B cell (primary cell): ENCODE measurements at regions not wholly inside any gene's neighbourhood (a gene's known extent, or its start where the extent isn't known, plus 50 kb on each side); places are given as distances from the start of the nearest gene placed in this dataset.

ENCODE experiments used
- ATAC-seq: fragments of 200-7000 bp; cut with Tn5 transposase; one replicate; pipeline ENCODE4 v1.10.0; 2021; ENCODE audit warnings: low read depth, mild to moderate bottlenecking, moderate number of reproducible peaks, moderate library complexity
- CTCF ChIA-PET: fragments of 350-600 bp; sonication (Branson Sonifier 250); formaldehyde crosslinking; loops from one replicate; lab custom pipeline; 2021; ENCODE audit warnings: antibody characterized with exemption, inconsistent platforms; lab: Charles Lee
- POLR2A ChIA-PET: fragments of 350-600 bp; sonication (Branson Sonifier 250); formaldehyde crosslinking; loops from one replicate; lab custom pipeline; 2021; ENCODE audit warnings: antibody characterized with exemption; lab: Charles Lee
- DNase-seq: peaks from one replicate; pipeline ENCODE4 v3.0.0; 2013
- H2AFZ ChIP-seq: 2 replicates; pipeline ENCODE4 v1.6.1; 2012; ENCODE audit warnings: mild to moderate bottlenecking, low read depth, low read length; ENCODE audit not compliant: insufficient read depth, poor library complexity, severe bottlenecking
- H3K27ac ChIP-seq, 2 donors: 1 replicate in 1 of 2; 2 replicates in 1 of 2; pipeline ENCODE4 v1.5.1; 2012 to 2013; ENCODE audit warnings: low read length in 2 of 2, mild to moderate bottlenecking in 2 of 2, moderate library complexity in 1 of 2
- H3K27me3 ChIP-seq, 4 experiments: fragments of 200-600 bp in 1 of 4; sonication (generic) in 1 of 4; replicated peaks in 1 of 4; 1 replicate in 2 of 4; 2 replicates in 2 of 4; pipeline versions ENCODE4 v1.6.1 to v1.7.0; 2013 to 2016; ENCODE audit warnings: low read length in 3 of 4, mild to moderate bottlenecking in 2 of 4, mixed read lengths in 1 of 4, moderate library complexity in 1 of 4; ENCODE audit not compliant: insufficient read depth in 4 of 4, control insufficient read depth in 3 of 4; ENCODE audit errors: control extremely low read depth in 1 of 4
- H3K36me3 ChIP-seq, 2 experiments: replicated peaks in 1 of 2; 1 replicate in 1 of 2; 2 replicates in 1 of 2; pipeline versions ENCODE4 v1.6.1 to v1.7.1; 2013; ENCODE audit warnings: low read length in 1 of 2; ENCODE audit not compliant: insufficient read depth in 2 of 2, control insufficient read depth in 1 of 2; ENCODE audit errors: control extremely low read depth in 1 of 2, extremely low read depth in 1 of 2
- H3K4me1 ChIP-seq, 2 donors: fragments of 200-600 bp in 1 of 2; sonication (generic) in 1 of 2; 1 replicate in 1 of 2; 2 replicates in 1 of 2; pipeline versions ENCODE4 v1.5.1 to v1.6.1; 2013 to 2017; ENCODE audit warnings: low read length in 2 of 2; ENCODE audit not compliant: control insufficient read depth in 2 of 2, insufficient read depth in 2 of 2
- H3K4me2 ChIP-seq: replicated peaks from 2 replicates; pipeline ENCODE3; 2012; ENCODE audit warnings: mild to moderate bottlenecking, low read depth, low read length; ENCODE audit not compliant: poor library complexity, severe bottlenecking
- H3K4me3 ChIP-seq, 5 experiments: fragments of 200-600 bp in 1 of 5; sonication (generic) in 1 of 5; 1 replicate in 3 of 5; 2 replicates in 2 of 5; pipeline versions ENCODE4 v1.5.1 to v1.7.0; 2011 to 2016; ENCODE audit warnings: low read length in 4 of 5, mild to moderate bottlenecking in 4 of 5, low read depth in 2 of 5, control low read depth in 1 of 5, moderate library complexity in 1 of 5; ENCODE audit not compliant: insufficient read depth in 1 of 5; ENCODE audit errors: control extremely low read depth in 1 of 5, extremely low read depth in 1 of 5
- H3K79me2 ChIP-seq: fragments of 200-600 bp; sonication (generic); one replicate; pipeline ENCODE4 v1.6.0; 2016; ENCODE audit warnings: low read length; ENCODE audit not compliant: control insufficient read depth, insufficient read depth
- H3K9ac ChIP-seq: fragments of 200-600 bp; sonication (generic); 2 replicates; pipeline ENCODE4 v1.6.1; 2017; ENCODE audit warnings: mild to moderate bottlenecking, low read length, moderate library complexity
- H3K9me3 ChIP-seq, 3 donors: one replicate each; pipeline versions ENCODE4 v1.6.1 to v1.7.1; 2013; ENCODE audit warnings: low read length in 2 of 3; ENCODE audit not compliant: control insufficient read depth in 2 of 3, insufficient read depth in 1 of 3; ENCODE audit errors: control extremely low read depth in 1 of 3
- H4K20me1 ChIP-seq: 2 replicates; pipeline ENCODE4 v1.6.0; 2012; ENCODE audit warnings: mild to moderate bottlenecking, low read length; ENCODE audit not compliant: insufficient read depth, control insufficient read depth, poor library complexity, severe bottlenecking
- H3K27ac Mint-ChIP-seq: one replicate; pipeline ENCODE4 v1.8.0; 2021; ENCODE audit warnings: mixed read lengths
- H3K27me3 Mint-ChIP-seq: one replicate; pipeline ENCODE4 v1.8.0; 2021; ENCODE audit warnings: mixed read lengths
- H3K4me1 Mint-ChIP-seq: one replicate; pipeline ENCODE4 v1.8.0; 2021; ENCODE audit warnings: mixed read lengths
- H3K4me3 Mint-ChIP-seq: one replicate; pipeline ENCODE4 v1.8.0; 2021; ENCODE audit warnings: mixed read lengths
- H3K9me3 Mint-ChIP-seq: one replicate; pipeline ENCODE4 v1.8.0; 2022; ENCODE audit warnings: mixed read lengths; ENCODE audit not compliant: insufficient read depth
- EZH2 ChIP-seq: IDR thresholded peaks from 2 replicates; pipeline ENCODE4 v1.6.1; 2012; ENCODE audit warnings: borderline replicate concordance, low read depth, mild to moderate bottlenecking, moderate library complexity, low read length; ENCODE audit not compliant: insufficient read depth, poor library complexity, severe bottlenecking
- WGBS: methylation state at CpG from one replicate; pipeline ENCODE4 v1.1.5; 2013; ENCODE audit warnings: missing lambda C conversion rate; ENCODE audit not compliant: insufficient coverage; 5-methylcytosine and 5-hydroxymethylcytosine counted together
- intact Hi-C: fragments of 100-400 bp; cut with micrococcal nuclease; formaldehyde crosslinking; loops from one replicate; pipeline ENCODE4 v1.10.0; 2022
- TF ChIP-seq, protein P1 (sequence below): fragments of 200-600 bp; IDR thresholded peaks from one replicate; pipeline ENCODE4 v1.8.0; 2022; ENCODE audit warnings: antibody characterized with exemption, mild to moderate bottlenecking

- Histone ChIP-seq H3K9ac (no peak overlapping the region), H3K4me2 (no peak overlapping the region), H3K27me3 (peaks cover 0 to 9% (median 1%) of the 10 kb centered on the region in 4 experiments), H3K4me3 (no peak overlapping the region), H3K27ac (no peak overlapping the region), H3K9me3 (peaks cover 0 to 5% (median 0%) of the 10 kb centered on the region in 3 donors), H4K20me1 (no peaks in the 10 kb centered on the region), H3K79me2 (no peaks in the 10 kb centered on the region), H2AFZ (no peak overlapping the region), H3K36me3 (no peaks in the 10 kb centered on the region), H3K4me1 (no peaks in the 10 kb centered on the region)
- no peak overlapping the region for H3K27ac Mint-ChIP-seq
- ATAC-seq (no peak), DNase-seq (no peak)
- intact Hi-C loops = no loop called here
- TF ChIP-seq, protein P1, sequence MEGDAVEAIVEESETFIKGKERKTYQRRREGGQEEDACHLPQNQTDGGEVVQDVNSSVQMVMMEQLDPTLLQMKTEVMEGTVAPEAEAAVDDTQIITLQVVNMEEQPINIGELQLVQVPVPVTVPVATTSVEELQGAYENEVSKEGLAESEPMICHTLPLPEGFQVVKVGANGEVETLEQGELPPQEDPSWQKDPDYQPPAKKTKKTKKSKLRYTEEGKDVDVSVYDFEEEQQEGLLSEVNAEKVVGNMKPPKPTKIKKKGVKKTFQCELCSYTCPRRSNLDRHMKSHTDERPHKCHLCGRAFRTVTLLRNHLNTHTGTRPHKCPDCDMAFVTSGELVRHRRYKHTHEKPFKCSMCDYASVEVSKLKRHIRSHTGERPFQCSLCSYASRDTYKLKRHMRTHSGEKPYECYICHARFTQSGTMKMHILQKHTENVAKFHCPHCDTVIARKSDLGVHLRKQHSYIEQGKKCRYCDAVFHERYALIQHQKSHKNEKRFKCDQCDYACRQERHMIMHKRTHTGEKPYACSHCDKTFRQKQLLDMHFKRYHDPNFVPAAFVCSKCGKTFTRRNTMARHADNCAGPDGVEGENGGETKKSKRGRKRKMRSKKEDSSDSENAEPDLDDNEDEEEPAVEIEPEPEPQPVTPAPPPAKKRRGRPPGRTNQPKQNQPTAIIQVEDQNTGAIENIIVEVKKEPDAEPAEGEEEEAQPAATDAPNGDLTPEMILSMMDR = no peak
- TF ChIP-seq EZH2 = no peak
- ChIA-PET CTCF (no interaction called here), POLR2A (no interaction called here)
- peaks cover 40% of the 10 kb centered on the region for H3K27me3 Mint-ChIP-seq
- no peaks in the 10 kb centered on the region for H3K9me3 Mint-ChIP-seq
- no peaks in the 10 kb centered on the region for H3K4me1 Mint-ChIP-seq
- no peak overlapping the region for H3K4me3 Mint-ChIP-seq
- WGBS = 85% methylated on average over 5 of the region's 5 CpGs
Observed at GRCh38 chr11:45483416-45483815, 182.0 kb downstream of the CHST1 start.

GRCh38 chr11:45482331-45482730 is 183.1 kb downstream of the CHST1 start:
- H3K4me3 Mint-ChIP-seq = no peak overlapping the region
- H3K27ac Mint-ChIP-seq = no peak overlapping the region
- no peaks in the 10 kb centered on the region for H3K9me3 Mint-ChIP-seq
- Histone ChIP-seq H3K9ac (no peak overlapping the region), H4K20me1 (no peaks in the 10 kb centered on the region), H3K4me1 (no peaks in the 10 kb centered on the region), H3K9me3 (peaks cover 0 to 5% (median 0%) of the 10 kb centered on the region in 3 donors), H2AFZ (no peak overlapping the region), H3K4me2 (no peak overlapping the region), H3K27me3 (peaks cover 0 to 9% (median 1%) of the 10 kb centered on the region in 4 experiments), H3K27ac (no peak overlapping the region), H3K79me2 (no peaks in the 10 kb centered on the region), H3K36me3 (no peaks in the 10 kb centered on the region), H3K4me3 (no peak overlapping the region)
- WGBS = 85% methylated on average over 6 of the region's 7 CpGs
- H3K27me3 Mint-ChIP-seq = peaks cover 46% of the 10 kb centered on the region
- no peak for ATAC-seq
- intact Hi-C loops = no loop called here
- TF ChIP-seq EZH2 = no peak
- ChIA-PET CTCF (no interaction called here), POLR2A (no interaction called here)
- H3K4me1 Mint-ChIP-seq = no peaks in the 10 kb centered on the region
- DNase-seq = no peak
